Breast epithelium (tissue), 4 donors: ENCODE measurements at regions not wholly inside any gene's neighbourhood (a gene's known extent, or its start where the extent isn't known, plus 50 kb on each side); places are given as distances from the start of the nearest gene placed in this dataset.
A peak's percentile ranks its signal among the peaks of the same experiment; 100 is the strongest.

Experiments
- DNase-seq, 2 donors: peaks; one replicate each; pipeline ENCODE4 v3.0.0-alpha.2; 2019; ENCODE audit warnings: low spot score in 2 of 2
- H3K27ac ChIP-seq, 2 donors: fragments of 200-600 bp; sonication (generic) in 1 of 2; one replicate each; pipeline ENCODE4 v1.5.1; 2016 to 2019; ENCODE audit warnings: mild to moderate bottlenecking in 1 of 2
- H3K27me3 ChIP-seq, 2 donors: fragments of 200-600 bp; sonication (generic) in 1 of 2; one replicate each; pipeline versions ENCODE4 v1.5.1 to v1.6.0; 2017 to 2019; ENCODE audit warnings: control low read depth in 1 of 2, mild to moderate bottlenecking in 1 of 2
- H3K36me3 ChIP-seq: fragments of 200-600 bp; one replicate; pipeline ENCODE4 v1.5.1; 2019
- H3K4me1 ChIP-seq, 2 donors: fragments of 200-600 bp; sonication (generic); one replicate each; pipeline ENCODE4 v1.5.1; 2016 to 2019; ENCODE audit warnings: control low read depth in 1 of 2
- H3K4me3 ChIP-seq, 3 donors: fragments of 200-600 bp; sonication (generic); 1 replicate in 2 of 3; 2 replicates in 1 of 3; pipeline ENCODE4 v1.5.1; 2016 to 2019; ENCODE audit warnings: mild to moderate bottlenecking in 3 of 3, moderate library complexity in 2 of 3
- H3K9me3 ChIP-seq, 2 donors: fragments of 200-600 bp; sonication (generic) in 1 of 2; one replicate each; pipeline ENCODE4 v1.5.1; 2016 to 2019; ENCODE audit warnings: control low read depth in 1 of 2
- CTCF ChIP-seq, 3 donors: fragments of 450-650 bp; IDR thresholded peaks; one replicate each; pipeline ENCODE4 v1.5.1; 2016 to 2017; ENCODE audit warnings: antibody characterized with exemption in 3 of 3, mild to moderate bottlenecking in 3 of 3, moderate library complexity in 3 of 3
- POLR2A ChIP-seq: fragments of 450-650 bp; IDR thresholded peaks from one replicate; pipeline ENCODE4 v1.6.1; 2016; ENCODE audit warnings: antibody characterized with exemption, mild to moderate bottlenecking, moderate library complexity
- POLR2AphosphoS5 ChIP-seq, 3 donors: sonication (generic); formaldehyde crosslinking; IDR thresholded peaks; one replicate each; pipeline ENCODE4 v1.6.1; 2017; ENCODE audit warnings: antibody characterized with exemption in 3 of 3
- intact Hi-C: fragments of 100-400 bp; cut with DNase I; formaldehyde crosslinking; loops from one replicate; pipeline ENCODE4 v1.15.1; 2023; ENCODE audit warnings: low total_unique reads

GRCh38 chr10:78407966-78408365, 374.3 kb downstream of the RPS24 start:
- Histone ChIP-seq H3K9me3 (no peaks in the 10 kb centered on the region), H3K4me1 (no peaks in the 10 kb centered on the region), H3K27ac (peak overlapping the region; percentile 79 to 91), H3K27me3 (no peaks in the 10 kb centered on the region), H3K36me3 (no peaks in the 10 kb centered on the region), H3K4me3 (no peak overlapping the region)
- TF ChIP-seq POLR2AphosphoS5 (IDR thresholded peaks at IDR 0.05) = no peak
- DNase-seq = no peak
- intact Hi-C loops = no loop called here

- no peaks in the 10 kb centered on the region for H3K36me3 ChIP-seq
- H3K27me3 ChIP-seq = no peaks in the 10 kb centered on the region
- H3K9me3 ChIP-seq = no peaks in the 10 kb centered on the region
- peak overlapping the region; percentile 79 to 91 for H3K27ac ChIP-seq
- DNase-seq = peak; percentile 74 to 84
- no peaks in the 10 kb centered on the region for H3K4me1 ChIP-seq
- no peak overlapping the region for H3K4me3 ChIP-seq
- intact Hi-C loops = no loop called here
- TF ChIP-seq POLR2AphosphoS5 (IDR thresholded peaks at IDR 0.05) = no peak
- TF ChIP-seq POLR2A = no peak
- no peak for TF ChIP-seq CTCF (IDR thresholded peaks at IDR 0.05)
Observed at GRCh38 chr10:78408671-78409472, 375.2 kb downstream of the RPS24 start.

DNA sequence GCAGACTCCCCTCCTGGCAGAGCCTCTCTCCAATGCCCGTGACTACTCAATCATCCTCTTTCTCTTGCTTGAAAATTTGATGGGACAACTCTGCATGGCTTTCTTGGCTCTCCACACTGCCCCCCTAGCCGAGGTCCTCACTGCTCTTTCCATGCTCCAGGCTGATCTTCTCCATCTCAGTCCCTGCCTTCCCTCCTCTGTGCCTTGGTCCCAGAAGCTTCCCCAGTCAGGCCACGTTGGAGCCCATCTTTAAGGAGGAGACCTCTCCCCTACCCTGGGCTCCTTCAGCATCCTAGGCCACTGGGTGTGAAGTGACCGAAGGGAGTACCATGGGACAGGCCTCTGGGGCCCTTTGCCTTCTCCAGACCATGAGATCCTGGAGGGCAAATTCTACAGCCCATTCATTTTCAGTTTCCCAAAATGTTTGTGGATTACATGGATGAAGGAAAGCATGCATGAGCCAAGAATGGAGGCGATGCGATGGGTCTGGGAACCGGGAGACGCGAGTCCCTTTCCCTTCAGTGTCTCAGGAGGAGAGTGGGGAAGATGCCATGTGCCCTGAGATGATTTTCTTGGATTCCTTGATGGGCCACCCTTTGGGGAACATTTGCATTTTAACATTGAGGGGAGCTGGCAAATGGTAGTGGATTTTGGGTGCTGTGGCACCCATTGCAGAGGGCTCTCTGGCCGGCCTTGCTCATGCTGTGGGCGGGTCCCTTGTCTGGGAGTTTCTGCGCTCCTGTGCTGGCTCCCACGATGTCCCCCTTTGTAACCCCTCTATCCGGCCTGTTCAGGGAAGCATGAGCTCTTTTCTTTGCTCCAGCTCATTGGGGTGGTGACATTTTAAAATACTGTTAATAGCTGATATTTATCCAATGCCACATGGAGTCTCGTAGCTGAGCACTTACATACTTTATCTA, 376.6 kb downstream of the RPS24 start:
- Histone ChIP-seq H3K27ac (no peak overlapping the region), H3K9me3 (no peaks in the 10 kb centered on the region), H3K4me3 (no peak overlapping the region), H3K27me3 (no peaks in the 10 kb centered on the region), H3K36me3 (no peaks in the 10 kb centered on the region), H3K4me1 (no peaks in the 10 kb centered on the region)
- TF ChIP-seq CTCF (IDR thresholded peaks at IDR 0.05) (no peak), POLR2AphosphoS5 (IDR thresholded peaks at IDR 0.05) (no peak), POLR2A (no peak)
- intact Hi-C loops = no loop called here
- DNase-seq = no peak

DNA sequence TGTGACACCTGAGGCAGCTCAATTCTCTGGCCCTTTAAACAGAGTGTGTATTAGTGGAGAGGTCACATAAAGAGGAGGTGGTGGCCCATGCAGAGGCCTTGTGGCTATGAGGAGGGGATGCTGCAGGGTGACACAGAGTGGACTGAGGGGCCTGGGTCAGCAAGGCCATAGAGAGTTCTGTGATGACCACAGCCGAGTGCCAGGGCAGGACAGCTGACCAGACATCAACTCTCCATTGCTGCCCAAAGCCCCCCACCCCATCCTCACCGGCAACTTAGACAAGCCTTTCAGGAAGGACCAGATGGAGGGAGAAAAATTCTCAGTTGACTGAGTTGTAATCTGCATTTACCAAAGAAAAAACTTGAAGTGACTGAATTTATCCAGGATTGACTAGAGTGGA, 378.1 kb downstream of the RPS24 start:
- Histone ChIP-seq H3K27ac (no peak overlapping the region), H3K4me3 (no peak overlapping the region), H3K4me1 (peaks cover 0 to 5% of the 10 kb centered on the region in 2 donors), H3K27me3 (no peaks in the 10 kb centered on the region), H3K9me3 (no peaks in the 10 kb centered on the region), H3K36me3 (no peaks in the 10 kb centered on the region)
- TF ChIP-seq CTCF (IDR thresholded peaks at IDR 0.05) = no peak
- TF ChIP-seq POLR2A = no peak
- no peak for TF ChIP-seq POLR2AphosphoS5 (IDR thresholded peaks at IDR 0.05)
- no peak for DNase-seq
- intact Hi-C loops = no loop called here

- TF ChIP-seq POLR2AphosphoS5 (IDR thresholded peaks at IDR 0.05) (no peak), POLR2A (no peak), CTCF (IDR thresholded peaks at IDR 0.05) (no peak)
- Histone ChIP-seq H3K4me1 (peaks cover 0 to 5% of the 10 kb centered on the region in 2 donors), H3K9me3 (no peaks in the 10 kb centered on the region), H3K36me3 (no peaks in the 10 kb centered on the region), H3K27ac (no peak overlapping the region), H3K27me3 (no peaks in the 10 kb centered on the region), H3K4me3 (no peak overlapping the region)
- intact Hi-C loops = no loop called here
- DNase-seq = no peak
Observed at GRCh38 chr10:78412605-78413004, 378.9 kb downstream of the RPS24 start.
